Smooth muscle cell (in vitro differentiated cells): ENCODE measurements at regions not wholly inside any gene's neighbourhood (a gene's known extent, or its start where the extent isn't known, plus 50 kb on each side); places are given as distances from the start of the nearest gene placed in this dataset.

Experiments
- DNase-seq: peaks from one replicate; lab custom pipeline; 2025; ENCODE audit not compliant: unreplicated experiment; lab: John Stamatoyannopoulos, UW
- H2AFZ ChIP-seq: fragments of 200-600 bp; sonication (generic); 2 replicates; pipeline ENCODE4 v1.6.0; 2016; ENCODE audit warnings: antibody characterized with exemption, low read depth, mild to moderate bottlenecking
- H3F3A ChIP-seq: fragments of 200-600 bp; sonication (generic); 2 replicates; pipeline ENCODE4 v1.6.0; 2017; ENCODE audit warnings: antibody characterized with exemption, low read depth
- H3K27ac ChIP-seq: fragments of 200-600 bp; sonication (generic); 2 replicates; pipeline ENCODE4 v1.5.1; 2016; ENCODE audit warnings: low read depth, mild to moderate bottlenecking
- H3K27me3 ChIP-seq: fragments of 200-600 bp; sonication (generic); 2 replicates; pipeline ENCODE4 v1.6.1; 2016; ENCODE audit warnings: low read depth, mild to moderate bottlenecking
- H3K36me3 ChIP-seq: fragments of 200-600 bp; sonication (generic); 2 replicates; pipeline ENCODE4 v1.5.1; 2016; ENCODE audit warnings: low read depth
- H3K4me1 ChIP-seq: fragments of 200-600 bp; sonication (generic); 2 replicates; pipeline ENCODE4 v1.5.1; 2016; ENCODE audit warnings: low read depth
- H3K4me2 ChIP-seq: fragments of 200-600 bp; sonication (generic); 2 replicates; pipeline ENCODE4 v1.6.0; 2016; ENCODE audit warnings: mild to moderate bottlenecking
- H3K4me3 ChIP-seq: fragments of 200-600 bp; sonication (generic); 2 replicates; pipeline ENCODE4 v1.5.1; 2016; ENCODE audit warnings: mild to moderate bottlenecking
- H3K79me2 ChIP-seq: fragments of 200-600 bp; sonication (generic); 2 replicates; pipeline ENCODE4 v1.6.0; 2016; ENCODE audit warnings: low read depth, mild to moderate bottlenecking
- H3K9ac ChIP-seq: fragments of 200-600 bp; sonication (generic); 2 replicates; pipeline ENCODE4 v1.6.0; 2016; ENCODE audit warnings: low read depth
- H3K9me3 ChIP-seq: fragments of 200-600 bp; sonication (generic); replicated peaks from 2 replicates; pipeline ENCODE4 v1.5.1; 2016; ENCODE audit warnings: low read depth
- H4K20me1 ChIP-seq: fragments of 200-600 bp; sonication (generic); 2 replicates; pipeline ENCODE4 v1.6.0; 2016; ENCODE audit warnings: low read depth
- CTCF ChIP-seq: fragments of 200-600 bp; sonication (generic); IDR thresholded peaks from 2 replicates; pipeline ENCODE4 v1.5.1; 2017; ENCODE audit warnings: borderline replicate concordance, mild to moderate bottlenecking, antibody characterized with exemption; ENCODE audit not compliant: insufficient read depth, poor library complexity, severe bottlenecking
- WGBS: methylation state at CpG from one replicate; pipeline ENCODE4 v1.1.7; 2016; ENCODE audit warnings: low lambda C conversion rate; 5-methylcytosine and 5-hydroxymethylcytosine counted together

GRCh38 chr7:119232091-119232490, 1007.6 kb downstream of the ANKRD7 start:
- Histone ChIP-seq H3K79me2 (no peaks in the 10 kb centered on the region), H3K9me3 (no peaks in the 10 kb centered on the region), H3K9ac (no peak overlapping the region), H3K4me2 (no peak overlapping the region), H3K4me3 (no peak overlapping the region), H4K20me1 (no peaks in the 10 kb centered on the region), H3K36me3 (no peaks in the 10 kb centered on the region), H3K27ac (no peak overlapping the region), H3F3A (no peaks in the 10 kb centered on the region), H3K27me3 (no peaks in the 10 kb centered on the region), H3K4me1 (no peaks in the 10 kb centered on the region), H2AFZ (no peak overlapping the region)
- TF ChIP-seq CTCF, result no peak
- 91% methylated on average over 2 of the region's 2 CpGs for WGBS
- no peak for DNase-seq

- DNase-seq, result no peak
- H3K27me3 ChIP-seq, result no peaks in the 10 kb centered on the region
- WGBS, result 98% methylated on average over 1 of the region's 1 CpG
- H3K27ac ChIP-seq, result no peak overlapping the region
- H3K9ac ChIP-seq, result no peak overlapping the region
- no peaks in the 10 kb centered on the region for H3F3A ChIP-seq
- H4K20me1 ChIP-seq, result no peaks in the 10 kb centered on the region
- no peak overlapping the region for H2AFZ ChIP-seq
- no peaks in the 10 kb centered on the region for H3K4me1 ChIP-seq
- no peak for TF ChIP-seq CTCF
- H3K9me3 ChIP-seq, result no peaks in the 10 kb centered on the region
- H3K36me3 ChIP-seq, result no peaks in the 10 kb centered on the region
- no peak overlapping the region for H3K4me3 ChIP-seq
- H3K79me2 ChIP-seq, result no peaks in the 10 kb centered on the region
- H3K4me2 ChIP-seq, result no peak overlapping the region
Measured at GRCh38 chr7:119233015-119233414, 1008.5 kb downstream of the ANKRD7 start.

GRCh38 chr7:119252962-119253361, 1020.0 kb upstream of the KCND2 start:
- H3K27ac ChIP-seq, result no peak overlapping the region
- H3K9ac ChIP-seq, result no peak overlapping the region
- H4K20me1 ChIP-seq, result no peaks in the 10 kb centered on the region
- no peak overlapping the region for H2AFZ ChIP-seq
- no peaks in the 10 kb centered on the region for H3K4me1 ChIP-seq
- no peaks in the 10 kb centered on the region for H3K9me3 ChIP-seq
- H3F3A ChIP-seq, result no peaks in the 10 kb centered on the region
- H3K27me3 ChIP-seq, result no peaks in the 10 kb centered on the region
- H3K4me2 ChIP-seq, result no peak overlapping the region
- TF ChIP-seq CTCF, result no peak
- H3K79me2 ChIP-seq, result no peaks in the 10 kb centered on the region
- DNase-seq, result no peak
- H3K36me3 ChIP-seq, result no peaks in the 10 kb centered on the region
- H3K4me3 ChIP-seq, result no peak overlapping the region

GRCh38 chr7:119254742-119255141, 1018.2 kb upstream of the KCND2 start:
- no peaks in the 10 kb centered on the region for H3K9me3 ChIP-seq
- H3K27ac ChIP-seq, result no peak overlapping the region
- no peak overlapping the region for H3K4me2 ChIP-seq
- H3K9ac ChIP-seq, result no peak overlapping the region
- no peaks in the 10 kb centered on the region for H3K27me3 ChIP-seq
- DNase-seq, result no peak
- H3K4me3 ChIP-seq, result no peak overlapping the region
- no peaks in the 10 kb centered on the region for H3K79me2 ChIP-seq
- H3K36me3 ChIP-seq, result no peaks in the 10 kb centered on the region
- TF ChIP-seq CTCF, result no peak
- no peaks in the 10 kb centered on the region for H3F3A ChIP-seq
- no peaks in the 10 kb centered on the region for H4K20me1 ChIP-seq
- no peak overlapping the region for H2AFZ ChIP-seq
- H3K4me1 ChIP-seq, result no peaks in the 10 kb centered on the region
